Stomach (tissue), 8 donors: ENCODE measurements at regions not wholly inside any gene's neighbourhood (a gene's known extent, or its start where the extent isn't known, plus 50 kb on each side); places are given as distances from the start of the nearest gene placed in this dataset.
"Not testable (repeated sequence)": the region's sequence is repeated elsewhere in the genome, so short reads cannot be mapped to it uniquely, and the experiment has no call there.

Source experiments
- DNase-seq, 2 donors: peaks; one replicate each; pipeline versions ENCODE4 v3.0.0 to v3.0.0-alpha.2; 2013 to 2019
- H3K27ac ChIP-seq, 5 donors: fragments of 200-600 bp in 4 of 5; sonication (generic) in 4 of 5; one replicate each; pipeline ENCODE4 v1.5.1; 2013 to 2019; ENCODE audit warnings: mild to moderate bottlenecking in 1 of 5, moderate library complexity in 1 of 5
- H3K27me3 ChIP-seq, 3 donors: fragments of 200-600 bp; sonication (generic); one replicate each; pipeline ENCODE4 v1.5.1; 2017 to 2019; ENCODE audit warnings: mixed run types in 1 of 3
- H3K36me3 ChIP-seq, 4 donors: fragments of 200-600 bp; sonication (generic); 1 replicate in 3 of 4; 2 replicates in 1 of 4; pipeline ENCODE4 v1.5.1; 2016 to 2019
- H3K4me1 ChIP-seq, 4 donors: fragments of 200-600 bp; sonication (generic); one replicate each; pipeline ENCODE4 v1.5.1; 2016 to 2019
- H3K4me3 ChIP-seq, 4 donors: fragments of 200-600 bp; sonication (generic) in 3 of 4; one replicate each; pipeline ENCODE4 v1.5.1; 2016 to 2019; ENCODE audit warnings: mild to moderate bottlenecking in 1 of 4
- H3K9me3 ChIP-seq, 4 donors: fragments of 200-600 bp; sonication (generic); one replicate each; pipeline ENCODE4 v1.5.1; 2016 to 2019
- CTCF ChIP-seq, 7 experiments: fragments of 450-650 bp in 4 of 7; fragments of 200-600 bp in 3 of 7; sonication (generic) in 3 of 7; IDR thresholded peaks; one replicate each; pipeline ENCODE4 v1.5.1; 2016 to 2019; ENCODE audit warnings: antibody characterized with exemption in 7 of 7, control low read depth in 2 of 7, mild to moderate bottlenecking in 1 of 7
- EP300 ChIP-seq: sonication (generic); formaldehyde crosslinking; IDR thresholded peaks from one replicate; pipeline ENCODE4 v1.6.1; 2017; ENCODE audit warnings: antibody characterized with exemption
- POLR2A ChIP-seq, 4 donors: fragments of 450-650 bp; IDR thresholded peaks; one replicate each; pipeline ENCODE4 v1.6.1; 2016; ENCODE audit warnings: antibody characterized with exemption in 4 of 4, control low read depth in 2 of 4, mild to moderate bottlenecking in 1 of 4, moderate library complexity in 1 of 4
- POLR2AphosphoS5 ChIP-seq, 3 donors: sonication (generic); formaldehyde crosslinking; IDR thresholded peaks; one replicate each; pipeline ENCODE4 v1.6.1; 2016; ENCODE audit warnings: antibody characterized with exemption in 3 of 3
- WGBS, 5 donors: extraction: QIAGEN DNeasy Blood & Tissue Kit in 3 of 5; methylation state at CpG; one replicate each; pipeline versions ENCODE4 v1.1.5 to v1.1.7; 2013 to 2018; 5-methylcytosine and 5-hydroxymethylcytosine counted together
- intact Hi-C: fragments of 100-400 bp; cut with DNase I; formaldehyde crosslinking; loops from one replicate; pipeline ENCODE4 v1.15.1; 2023; ENCODE audit warnings: low total_unique reads
- donor health status: healthy with polysubstance abuse.
- donor health status: Bipolar disorder and iron deficiency.
- donor health status: healthy.

- TF ChIP-seq CTCF (IDR thresholded peaks at IDR 0.05) (no peak), POLR2AphosphoS5 (IDR thresholded peaks at IDR 0.05) (no peak), POLR2A (IDR thresholded peaks at IDR 0.05) (no peak), EP300 (no peak)
- Histone ChIP-seq H3K27me3 (no peaks in the 10 kb centered on the region), H3K4me3 (no peak overlapping the region), H3K9me3 (peaks cover 0 to 12% (median 9%) of the 10 kb centered on the region in 4 donors), H3K36me3 (no peaks in the 10 kb centered on the region), H3K4me1 (no peaks in the 10 kb centered on the region), H3K27ac (no peak overlapping the region)
- no peak for DNase-seq
- intact Hi-C loops, result no loop called here
Measured at GRCh38 chr22:33139937-33140336, 81.8 kb upstream of the SYN3 start.

GRCh38 chr22:33138333-33138732 lies 80.2 kb upstream of the SYN3 start:
- H3K27ac ChIP-seq, intact Hi-C loops, H3K36me3 ChIP-seq, DNase-seq, H3K4me3 ChIP-seq, H3K4me1 ChIP-seq, H3K27me3 ChIP-seq: not testable (repeated sequence)
- WGBS, 5 donors, result 52 to 82% (median 75%) methylated on average over 4 to 5 of the region's 5 CpGs
- H3K9me3 ChIP-seq, result peaks cover 0 to 12% (median 9%) of the 10 kb centered on the region in 4 donors

GRCh38 chr22:33130473-33130872 lies 72.3 kb upstream of the SYN3 start:
- intact Hi-C loops, result no loop called here
- no peaks in the 10 kb centered on the region for H3K9me3 ChIP-seq
- H3K4me3 ChIP-seq, result no peak overlapping the region
- 53 to 74% (median 68%) methylated on average over 9 of the region's 9 CpGs for WGBS, 5 donors
- H3K27me3 ChIP-seq, result peaks cover 0 to 2% (median 0%) of the 10 kb centered on the region in 3 donors
- TF ChIP-seq CTCF (IDR thresholded peaks at IDR 0.05), result no peak
- TF ChIP-seq EP300, result no peak
- no peaks in the 10 kb centered on the region for H3K4me1 ChIP-seq
- DNase-seq, result no peak
- no peak overlapping the region for H3K27ac ChIP-seq
- no peaks in the 10 kb centered on the region for H3K36me3 ChIP-seq

- TF ChIP-seq POLR2A (IDR thresholded peaks at IDR 0.05) (no peak), CTCF (IDR thresholded peaks at IDR 0.05) (no peak), EP300 (no peak), POLR2AphosphoS5 (IDR thresholded peaks at IDR 0.05) (no peak)
- peaks cover 0 to 2% (median 0%) of the 10 kb centered on the region in 3 donors for H3K27me3 ChIP-seq
- no peak overlapping the region for H3K4me3 ChIP-seq
- DNase-seq, result no peak
- intact Hi-C loops, result no loop called here
- WGBS, 5 donors, result 42 to 60% (median 56%) methylated on average over 10 of the region's 10 CpGs
- no peaks in the 10 kb centered on the region for H3K36me3 ChIP-seq
- H3K9me3 ChIP-seq, result no peaks in the 10 kb centered on the region
- no peaks in the 10 kb centered on the region for H3K4me1 ChIP-seq
- H3K27ac ChIP-seq, result no peak overlapping the region
Measured at GRCh38 chr22:33129621-33130020, 71.4 kb upstream of the SYN3 start.

- Histone ChIP-seq H3K27ac (no peak overlapping the region), H3K36me3 (no peaks in the 10 kb centered on the region), H3K9me3 (no peaks in the 10 kb centered on the region), H3K4me3 (no peak overlapping the region), H3K4me1 (no peaks in the 10 kb centered on the region), H3K27me3 (peaks cover 0 to 2% (median 0%) of the 10 kb centered on the region in 3 donors)
- intact Hi-C loops, result no loop called here
- DNase-seq, result peak in 1 of 2 donors; percentile 30
- TF ChIP-seq POLR2AphosphoS5 (IDR thresholded peaks at IDR 0.05) (no peak), EP300 (no peak), CTCF (IDR thresholded peaks at IDR 0.05) (no peak), POLR2A (IDR thresholded peaks at IDR 0.05) (no peak)
- 14 to 21% (median 18%) methylated on average over 3 of the region's 3 CpGs for WGBS, 5 donors
Measured at GRCh38 chr22:33126881-33127280, 68.7 kb upstream of the SYN3 start.
